ENCODE measurements at regions not wholly inside any gene's neighbourhood (a gene's known extent, or its start where the extent isn't known, plus 50 kb on each side); places are given as distances from the start of the nearest gene placed in this dataset.

DNA sequence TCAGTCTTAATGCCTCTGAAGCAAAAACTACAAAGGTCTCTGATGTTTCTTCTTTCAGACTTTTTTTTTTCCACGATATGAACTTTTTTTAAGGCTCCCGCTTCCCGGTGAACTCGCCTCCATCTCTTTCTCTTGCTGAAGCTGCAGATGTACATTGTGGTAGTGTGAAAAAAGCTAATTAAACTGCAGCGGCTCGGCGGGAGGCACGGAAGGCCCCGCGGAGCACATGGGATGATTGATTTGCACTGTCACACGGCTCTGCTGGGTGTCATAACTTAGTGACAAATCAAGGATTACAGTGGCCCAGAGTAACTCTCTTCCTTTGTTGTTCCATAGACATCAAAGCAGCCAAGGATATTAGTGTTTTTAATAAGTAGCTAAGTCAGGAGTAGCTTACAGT, 196.3 kb downstream of the AXIN2 start:
- no peak for DNase-seq

DNA sequence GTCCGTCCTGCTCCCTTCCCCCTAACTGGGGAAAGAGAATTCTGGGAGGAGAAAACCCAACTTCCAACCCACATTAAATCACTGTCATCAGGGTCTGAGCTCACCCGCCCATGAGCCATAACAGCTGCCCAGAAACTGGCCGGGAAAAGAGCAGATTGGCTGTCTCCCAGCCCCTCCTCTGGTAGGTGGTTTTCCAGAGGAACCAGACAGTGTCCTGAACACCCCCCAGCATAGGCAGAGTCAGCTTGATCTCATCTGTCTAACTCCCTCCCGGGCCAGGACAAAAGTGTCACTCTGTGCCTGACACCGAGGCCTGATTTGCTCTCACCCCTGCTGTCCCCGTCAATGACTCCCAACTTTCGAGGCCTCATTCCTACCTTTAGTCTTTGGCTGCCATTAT, 197.0 kb downstream of the AXIN2 start:
- DNase-seq, result no peak

DNA sequence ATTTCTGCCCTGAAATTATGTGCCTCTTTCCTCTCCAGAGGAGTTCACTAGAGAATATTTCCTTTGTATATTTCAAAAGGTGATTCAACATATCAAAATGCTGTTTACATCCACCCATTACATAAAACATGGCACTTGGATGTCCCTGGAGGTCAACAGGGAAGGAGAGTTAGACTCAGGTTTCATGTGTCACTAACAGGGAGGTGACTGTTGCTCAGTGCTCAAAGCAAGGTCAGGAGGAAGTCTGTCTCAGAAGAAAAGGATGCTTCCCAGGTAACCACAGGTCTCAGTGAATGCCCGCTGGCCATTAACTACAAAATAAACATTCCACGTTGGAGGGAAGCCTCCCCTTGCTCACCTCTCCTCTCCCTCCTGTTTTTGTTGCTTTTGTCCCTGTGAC, 198.6 kb downstream of the AXIN2 start:
- peak; percentile 16 for DNase-seq

DNA sequence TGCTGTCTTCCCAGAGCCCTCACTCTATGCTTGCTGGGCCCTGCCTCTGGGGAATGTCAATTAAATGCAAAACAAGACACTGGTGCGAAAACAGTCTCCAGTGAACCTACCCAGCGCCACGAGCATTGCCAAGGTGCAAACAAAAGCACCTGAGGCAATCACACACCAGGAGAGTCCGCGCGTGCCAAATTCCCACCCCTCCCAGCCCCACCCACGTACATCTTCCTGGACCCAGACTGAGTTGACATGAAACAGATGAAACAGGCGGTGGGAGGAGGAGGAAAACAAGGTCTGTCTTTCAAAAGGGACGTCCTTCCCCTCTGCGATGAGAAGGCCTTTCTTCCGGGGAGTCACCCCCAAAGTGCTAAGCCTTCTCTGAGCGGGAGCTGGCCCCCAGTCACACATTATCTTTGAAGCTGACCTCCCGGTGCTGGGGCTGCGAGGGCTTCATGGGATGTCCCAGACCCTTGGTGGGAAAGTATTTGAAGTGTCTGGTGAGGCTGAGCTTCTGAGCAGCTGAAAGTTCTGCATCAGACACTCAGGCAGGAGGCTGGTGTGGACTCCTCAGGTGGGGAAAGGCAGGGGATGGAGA, 200.4 kb downstream of the AXIN2 start:
- DNase-seq, result no peak

DNA sequence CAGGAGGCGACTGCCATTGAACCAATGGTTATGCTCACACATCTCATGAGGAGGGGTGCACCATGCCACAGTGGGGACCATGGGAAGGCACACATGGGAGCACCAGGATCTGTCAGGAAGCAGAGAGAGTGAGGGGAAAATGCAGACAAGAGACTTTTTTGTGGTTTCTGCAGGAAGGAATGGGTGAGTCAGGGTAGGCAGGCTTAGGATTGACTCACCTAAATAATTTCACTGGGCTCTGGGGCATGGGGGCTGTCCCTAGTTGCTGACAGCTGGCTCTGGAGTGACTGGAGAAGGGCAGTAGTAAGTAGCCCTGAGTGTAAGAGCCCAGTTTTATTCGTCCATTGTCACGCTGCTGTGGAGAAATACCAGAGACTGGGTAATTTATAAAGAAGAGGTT, 202.4 kb downstream of the AXIN2 start:
- DNase-seq, result no peak

DNA sequence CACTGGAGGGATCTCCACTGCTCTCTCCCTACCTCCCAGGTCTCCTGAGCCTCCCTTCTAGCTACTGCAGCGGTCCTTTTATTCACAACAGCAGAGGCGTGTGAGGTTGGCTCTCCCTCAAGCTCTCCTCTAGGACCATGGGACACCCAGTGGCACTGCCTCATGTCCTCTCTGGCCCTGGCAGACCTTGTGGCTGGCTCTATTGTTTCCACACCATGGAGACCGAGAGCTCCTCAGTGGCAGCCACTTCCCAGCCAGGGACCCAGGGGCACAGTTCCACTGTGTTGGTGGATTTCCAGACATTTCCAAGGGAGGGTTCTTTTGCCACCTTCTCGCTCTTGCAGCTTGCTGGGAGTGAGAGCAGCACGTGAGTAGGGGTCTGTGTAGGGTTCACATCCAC, 204.9 kb downstream of the AXIN2 start:
- no peak for DNase-seq

DNA sequence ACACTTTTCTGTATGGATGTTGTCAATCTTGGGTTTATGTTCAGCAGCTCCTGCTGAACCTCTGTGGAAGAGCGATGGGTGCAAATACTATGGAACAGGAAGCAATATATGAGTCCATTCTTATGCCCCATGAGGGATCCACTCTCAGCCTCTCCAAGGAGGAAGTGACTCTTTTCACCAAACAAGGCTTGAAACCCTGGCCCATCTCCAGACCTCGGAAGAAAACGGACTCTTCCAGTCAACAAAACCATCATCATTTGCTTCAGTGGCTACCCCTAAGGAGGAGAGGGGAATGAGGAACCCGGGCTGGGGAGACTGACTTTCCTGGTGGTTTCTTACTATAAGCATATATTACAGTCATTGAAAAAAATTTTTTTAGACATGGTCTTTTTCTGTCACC, 206.2 kb downstream of the AXIN2 start:
- no peak for DNase-seq

DNA sequence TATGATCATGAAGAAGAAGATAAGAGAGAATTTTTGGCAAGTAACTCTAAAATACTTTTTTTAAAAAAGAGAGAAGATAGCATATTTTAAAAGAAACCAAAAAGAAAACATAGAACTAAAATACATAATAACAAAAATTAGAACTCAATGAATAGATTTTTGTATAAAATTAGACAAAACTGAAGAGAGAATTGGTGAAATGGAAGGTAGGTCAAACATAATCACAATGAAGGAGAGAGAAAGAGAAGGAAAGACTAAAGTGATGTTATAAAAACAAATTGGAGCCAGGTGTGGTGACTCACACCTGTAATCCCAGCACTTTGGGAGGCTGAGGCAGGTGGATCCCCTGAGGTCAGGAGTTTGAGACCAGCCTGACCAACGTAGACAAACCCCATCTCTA, 211.5 kb downstream of the AXIN2 start:
- DNase-seq, result no peak

DNA sequence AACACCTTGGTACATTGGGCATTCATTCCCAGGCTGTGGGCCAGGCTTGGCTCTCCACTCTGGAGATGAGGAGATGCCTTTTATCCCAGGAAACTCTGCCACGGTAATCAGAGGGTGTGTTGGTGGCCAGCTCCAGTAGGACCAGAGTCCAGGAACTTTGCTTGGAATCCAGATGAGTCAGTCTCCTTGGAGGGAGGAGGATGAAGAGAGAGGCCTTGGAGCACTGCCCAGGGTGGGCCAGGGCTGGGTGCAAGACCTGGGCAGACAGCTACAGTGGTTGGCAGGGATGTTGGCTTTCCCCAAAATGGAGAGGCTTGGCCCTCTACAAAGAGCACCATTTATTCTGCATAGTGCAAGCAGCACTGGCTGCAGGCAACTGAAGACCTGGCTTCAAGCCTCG, 209.0 kb downstream of the RGS9 start:
- no peak for DNase-seq

DNA sequence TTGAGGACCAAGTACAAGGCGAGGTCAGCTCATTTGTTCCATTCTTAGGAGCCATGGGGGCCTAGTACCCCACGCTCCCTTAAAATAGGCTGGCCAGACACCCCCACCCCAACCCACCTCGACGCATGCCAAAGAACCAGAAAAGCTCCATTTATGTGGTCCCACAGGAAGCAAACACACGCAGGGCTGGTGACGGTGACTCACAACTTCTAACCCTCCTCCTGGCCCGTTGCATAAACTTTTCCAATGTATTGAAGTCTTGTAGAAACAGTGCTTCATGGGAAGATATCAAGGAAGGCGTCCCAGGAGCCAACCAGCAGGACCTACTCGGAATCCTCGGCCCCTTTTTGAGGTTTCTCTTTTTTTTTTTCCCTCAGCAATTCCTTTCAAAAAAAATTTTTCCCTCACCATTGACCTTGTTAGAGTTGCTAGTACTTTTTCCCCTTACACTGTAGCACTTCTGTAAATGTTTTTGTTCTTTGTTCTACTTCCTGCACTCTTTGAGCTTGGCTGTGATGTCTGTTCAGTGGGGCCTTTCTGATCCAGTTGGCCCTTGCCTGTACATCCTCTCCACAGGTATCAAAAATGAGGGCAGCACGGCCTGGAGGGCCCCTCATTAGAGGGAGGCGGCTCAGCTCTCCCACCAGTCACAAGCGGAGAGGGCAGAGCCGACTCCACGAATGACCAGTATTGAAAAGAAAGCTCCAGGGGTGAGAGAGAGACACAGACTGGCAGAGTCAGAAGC, 208.3 kb downstream of the RGS9 start:
- DNase-seq, result no peak

DNA sequence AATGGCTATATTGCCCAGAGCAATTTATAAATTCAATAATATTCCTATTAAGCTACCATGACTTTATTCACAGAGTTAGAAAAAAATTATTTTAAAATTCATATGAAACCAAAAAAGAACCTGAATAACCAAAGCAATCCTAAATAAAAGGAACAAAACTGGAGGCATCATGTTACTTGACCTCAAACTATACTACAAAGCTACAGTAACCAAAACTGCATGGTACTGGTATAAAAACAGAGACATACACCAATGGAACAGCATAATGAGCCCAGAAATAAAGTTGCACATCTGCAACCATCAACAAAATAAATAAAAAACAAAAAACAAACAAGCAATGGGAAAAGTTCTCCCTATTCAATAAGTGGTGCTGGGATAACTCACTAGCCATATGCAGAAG, 203.2 kb downstream of the RGS9 start:
- no peak for DNase-seq

DNA sequence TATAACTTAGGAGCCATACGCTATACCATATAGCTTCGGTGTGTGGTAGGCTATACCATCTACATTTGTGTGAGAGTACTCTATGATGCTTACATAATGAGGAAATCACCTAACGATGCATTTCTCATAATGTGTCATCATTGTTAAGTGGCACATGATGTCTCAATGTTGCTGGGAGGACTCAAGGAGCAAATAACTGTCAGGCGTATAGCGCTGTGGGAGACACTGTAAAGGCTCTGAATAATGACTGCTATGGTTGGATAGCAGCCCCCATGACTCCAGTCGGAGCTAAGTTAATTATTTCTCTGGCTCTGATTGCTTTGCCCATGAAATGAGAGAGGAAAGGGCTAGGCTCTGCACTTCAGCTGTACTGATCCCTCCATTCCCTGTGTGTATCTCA, 197.2 kb downstream of the RGS9 start:
- DNase-seq, result no peak

DNA sequence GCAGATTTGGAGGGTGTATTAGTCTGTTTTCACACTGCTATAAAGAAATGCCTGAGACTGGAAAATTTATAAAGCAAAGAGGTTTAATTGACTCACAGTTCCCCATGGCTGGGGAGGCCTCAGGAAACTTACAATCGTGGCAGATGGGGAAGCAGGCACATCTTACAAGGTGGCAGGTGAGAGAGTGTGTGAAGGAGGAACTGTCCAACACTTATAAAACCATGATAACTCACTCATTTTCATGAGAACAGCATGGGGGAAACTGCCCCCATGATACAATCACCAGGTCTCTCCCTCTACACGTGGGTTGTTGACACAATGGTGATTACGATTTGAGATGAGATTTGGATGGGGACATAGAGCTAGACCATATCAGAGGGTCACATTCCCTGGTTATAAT, 195.6 kb downstream of the RGS9 start:
- DNase-seq, result no peak

DNA sequence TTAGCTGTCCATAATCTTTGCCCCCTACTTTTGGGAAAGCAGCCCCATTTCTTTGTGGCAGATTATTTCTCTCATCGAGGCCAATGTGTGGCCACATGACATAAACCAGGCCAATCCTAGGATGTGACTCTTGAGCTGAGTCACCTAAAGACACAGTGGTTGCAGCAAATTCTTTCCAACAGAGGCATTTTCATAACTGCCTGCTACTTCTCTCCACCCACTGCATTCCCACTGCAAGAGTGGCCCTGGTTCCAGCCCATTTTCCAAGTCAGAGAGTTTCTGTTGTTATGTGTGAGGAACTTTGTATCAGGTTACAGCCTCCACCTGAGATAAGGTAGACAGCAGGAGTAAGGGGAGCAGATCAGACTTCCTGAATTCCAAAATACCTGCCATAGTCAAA, 195.2 kb downstream of the RGS9 start:
- no peak for DNase-seq

DNA sequence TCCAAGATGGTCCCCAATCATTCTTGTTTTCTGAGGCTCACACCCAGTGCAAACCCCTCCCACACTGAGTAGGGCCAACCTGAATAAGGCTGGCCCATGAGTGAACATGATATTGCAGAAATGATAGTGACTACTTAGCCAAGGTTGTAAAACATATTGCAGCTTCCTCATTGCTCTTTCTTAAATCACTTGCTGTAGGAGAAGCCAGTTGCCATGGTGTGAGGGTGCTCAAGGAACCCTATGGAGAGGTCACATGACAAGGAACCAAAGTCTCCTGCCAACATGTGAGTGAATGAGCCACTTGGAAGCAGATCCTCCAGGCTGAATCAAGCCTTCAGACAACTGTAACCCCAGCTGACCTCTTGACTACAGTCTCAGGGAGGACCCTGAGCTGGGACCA, 191.4 kb downstream of the RGS9 start:
- no peak for DNase-seq

DNA sequence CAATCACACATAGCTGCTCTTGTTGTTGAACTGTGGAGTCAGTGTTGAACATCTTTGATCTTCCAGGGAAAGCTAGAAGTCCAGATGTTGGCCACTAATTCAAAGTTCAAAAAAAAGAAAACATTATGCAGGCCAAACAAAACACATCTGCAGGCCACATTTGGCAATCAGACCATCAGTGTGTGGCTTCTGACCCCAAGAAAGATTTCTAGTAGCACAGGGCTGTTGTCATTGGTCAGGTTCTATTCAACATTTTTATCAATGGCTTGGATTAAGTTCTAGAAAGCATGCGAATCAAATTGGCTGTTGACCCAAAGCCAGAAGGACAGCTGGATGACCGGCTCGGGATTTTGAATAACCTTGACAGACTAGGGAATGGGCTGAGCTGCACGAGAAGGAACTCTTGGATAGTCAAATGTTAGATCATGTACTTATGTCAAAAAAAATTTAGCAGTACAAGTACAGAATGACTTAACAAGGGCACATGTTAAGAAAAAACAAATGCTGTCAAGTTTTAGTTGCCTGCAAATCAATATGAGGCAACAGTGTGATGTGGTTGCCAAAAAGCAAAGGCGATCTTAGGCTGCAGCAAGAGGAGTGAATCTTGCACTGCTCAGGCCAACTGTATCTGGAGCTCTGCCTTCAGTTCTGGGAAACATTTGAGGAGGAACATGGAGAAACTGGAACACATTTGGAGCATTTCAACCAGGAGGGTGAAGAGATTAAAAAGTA, 187.6 kb downstream of the RGS9 start:
- no peak for DNase-seq

DNA sequence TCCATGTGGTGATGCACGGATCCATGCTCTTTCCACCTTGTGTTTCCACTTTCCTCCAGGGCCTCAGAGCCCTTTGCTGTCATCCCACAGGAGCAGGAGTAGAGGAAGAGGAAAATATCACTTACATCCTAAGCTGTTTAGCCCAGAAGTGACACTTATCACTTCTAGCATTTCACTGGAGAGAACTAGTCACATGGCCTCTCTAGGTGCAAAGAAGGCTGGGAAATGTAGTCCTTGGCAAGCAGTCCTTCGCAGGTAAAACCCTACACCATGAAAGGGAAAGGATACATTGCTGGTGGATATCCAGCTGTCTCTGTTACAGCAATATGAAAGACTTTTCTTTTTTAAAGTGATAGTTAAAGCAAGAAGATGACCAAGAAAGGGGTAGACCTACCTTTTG, 185.9 kb downstream of the RGS9 start:
- DNase-seq, result no peak

DNA sequence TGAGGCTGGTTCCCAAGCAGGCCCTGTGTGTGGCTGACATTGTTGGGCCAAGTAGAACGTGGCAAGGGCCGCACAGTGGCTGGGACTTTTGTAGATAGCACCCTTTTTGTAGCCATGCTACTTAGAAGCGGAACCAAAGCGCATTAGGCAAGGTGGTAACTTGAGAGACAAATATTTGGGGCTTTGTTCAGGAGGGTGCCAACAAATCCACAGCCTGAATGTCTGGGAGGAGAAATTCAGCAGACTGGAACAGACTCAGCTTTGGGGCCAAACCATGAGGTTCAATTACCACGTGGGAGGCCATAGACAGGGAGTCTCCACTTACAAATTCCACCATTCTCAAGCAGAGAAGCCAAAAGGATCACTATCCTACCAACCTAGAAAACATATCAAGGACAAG, 183.7 kb downstream of the RGS9 start:
- DNase-seq, result no peak

DNA sequence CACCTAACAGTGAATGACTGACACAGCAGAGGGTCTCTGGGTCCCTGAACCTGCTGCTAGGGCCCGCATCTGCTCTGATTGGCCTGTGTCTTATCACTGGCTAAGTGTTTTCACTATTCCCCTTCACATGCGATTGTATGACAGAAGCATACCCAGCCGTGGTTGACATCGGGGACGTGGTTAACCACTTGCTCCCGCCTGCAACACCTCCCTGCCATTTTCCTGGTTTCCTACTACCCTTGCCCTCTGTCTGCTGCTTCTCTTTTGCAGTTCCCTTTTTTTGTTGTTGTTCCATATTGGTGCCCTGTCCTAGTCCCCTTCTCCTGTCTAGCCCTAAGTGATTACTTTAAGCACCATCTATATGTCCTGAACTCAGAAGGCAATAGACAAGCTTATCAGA, 177.0 kb downstream of the RGS9 start:
- DNase-seq, result no peak

DNA sequence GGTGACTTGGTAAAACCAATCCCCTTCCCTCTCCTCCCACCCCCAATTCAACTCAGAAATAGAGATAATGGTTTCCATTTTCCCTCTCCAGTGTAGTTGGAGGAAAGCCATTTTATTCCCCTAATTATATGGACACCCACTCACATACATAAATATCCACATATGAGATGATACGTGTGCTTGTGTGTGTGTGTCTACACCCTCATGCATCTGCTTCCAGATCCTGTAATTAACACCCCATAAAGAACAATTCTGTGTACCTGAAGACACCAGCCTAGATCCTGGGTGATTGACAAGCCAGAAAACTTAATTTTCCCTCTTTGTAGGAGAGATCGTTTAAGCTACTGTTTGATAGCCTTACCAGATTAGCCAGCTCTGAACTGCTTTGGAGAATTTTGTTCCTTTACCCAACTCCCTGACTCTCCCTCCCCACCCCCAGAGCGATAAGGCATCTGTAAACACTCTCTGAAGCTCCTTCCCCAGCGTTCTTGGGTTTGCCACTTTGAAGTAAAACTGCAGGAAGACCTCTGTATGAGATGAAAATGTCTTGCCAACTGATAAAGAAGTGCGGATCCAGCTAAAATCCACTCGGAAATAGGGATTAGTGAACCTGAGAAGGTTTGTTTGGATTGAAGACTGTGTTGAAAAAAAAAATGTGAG, 175.7 kb downstream of the RGS9 start:
- no peak for DNase-seq

DNA sequence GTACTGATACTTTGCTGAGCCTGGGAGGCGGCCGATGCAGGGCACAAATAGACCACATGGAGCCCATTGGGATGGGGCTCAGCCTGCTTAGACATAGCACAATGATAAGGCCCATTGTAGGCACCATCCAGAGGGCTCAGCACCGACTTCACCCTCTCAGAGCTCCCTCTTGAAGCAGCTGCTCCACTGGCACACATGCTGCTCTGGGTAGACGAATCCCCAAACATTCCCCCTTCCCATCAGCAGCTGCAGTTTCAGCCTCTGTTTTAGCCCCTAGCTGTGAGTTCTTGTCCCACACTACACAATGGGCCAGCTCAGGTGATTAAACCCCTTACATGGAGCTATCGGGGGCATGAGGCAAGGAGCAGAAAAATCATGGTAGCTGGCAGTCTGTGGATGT, 174.1 kb downstream of the RGS9 start:
- no peak for DNase-seq

DNA sequence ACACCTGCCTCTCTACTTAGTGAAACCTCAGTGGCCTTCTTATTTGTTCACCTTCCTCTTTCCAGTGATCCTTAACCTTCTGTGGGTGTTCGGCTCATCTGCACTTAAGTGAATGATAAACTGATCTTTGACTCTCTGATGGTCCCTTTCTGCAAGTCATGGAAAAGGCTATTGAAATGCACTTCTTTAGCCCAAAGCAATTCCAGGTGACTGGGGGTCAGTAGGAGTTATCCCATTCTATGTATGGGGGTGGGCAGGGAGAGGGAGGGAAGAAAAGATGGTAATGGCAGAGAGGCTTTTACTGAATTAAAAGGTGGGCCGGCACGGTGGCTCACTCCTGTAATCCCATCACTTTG, 170.8 kb downstream of the RGS9 start:
- no peak for DNase-seq
